Right atrium auricular region (tissue), 2 donors: ENCODE measurements at regions not wholly inside any gene's neighbourhood (a gene's known extent, or its start where the extent isn't known, plus 50 kb on each side); places are given as distances from the start of the nearest gene placed in this dataset.

Source experiments
- DNase-seq: peaks from one replicate; pipeline ENCODE4 v3.0.0-alpha.2; 2019; ENCODE audit warnings: low spot score
- H3K27ac ChIP-seq, 2 donors: fragments of 200-600 bp; sonication (generic); 1 replicate in 1 of 2; 2 replicates in 1 of 2; pipeline ENCODE4 v1.5.1; 2016 to 2019
- H3K27me3 ChIP-seq, 2 donors: fragments of 200-600 bp; sonication (generic); one replicate each; pipeline versions ENCODE4 v1.5.1 to v1.6.0; 2017 to 2019
- H3K36me3 ChIP-seq: fragments of 200-600 bp; sonication (generic); one replicate; pipeline ENCODE4 v1.5.1; 2016
- H3K4me1 ChIP-seq, 2 donors: fragments of 200-600 bp; sonication (generic); one replicate each; pipeline versions ENCODE4 v1.5.1 to v1.6.0; 2017 to 2019
- H3K4me3 ChIP-seq, 2 donors: fragments of 200-600 bp; sonication (generic); 1 replicate in 1 of 2; 2 replicates in 1 of 2; pipeline ENCODE4 v1.5.1; 2017 to 2019; ENCODE audit warnings: mild to moderate bottlenecking in 1 of 2, moderate library complexity in 1 of 2
- H3K9me3 ChIP-seq, 2 donors: fragments of 200-600 bp; sonication (generic); one replicate each; pipeline ENCODE4 v1.5.1; 2019
- TF ChIP-seq, protein P1 (sequence below), 2 donors: fragments of 200-600 bp; sonication (generic); IDR thresholded peaks; one replicate each; pipeline ENCODE4 v1.5.1; 2019; ENCODE audit warnings: antibody characterized with exemption in 2 of 2

DNA sequence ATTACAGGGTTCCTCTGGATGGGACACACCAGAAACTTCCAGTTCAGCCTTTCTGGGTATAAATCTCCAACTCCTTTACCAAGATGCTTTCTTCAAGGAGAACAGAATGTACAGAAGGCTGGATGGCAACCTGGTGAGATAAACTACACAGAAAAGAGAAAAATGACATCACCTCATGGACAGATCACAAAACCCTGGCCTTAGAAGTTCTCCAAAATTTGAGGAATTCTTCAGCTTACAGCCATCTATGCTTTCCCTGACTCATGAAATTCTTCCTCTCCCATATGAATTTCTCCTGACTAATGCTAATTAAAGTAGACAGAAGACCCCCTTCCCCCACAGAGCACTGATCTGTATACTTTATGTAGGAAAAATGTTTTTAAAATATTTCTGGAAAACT is 345.4 kb downstream of the STIM2 start:
- Histone ChIP-seq H3K27me3 (no peaks in the 10 kb centered on the region), H3K4me3 (no peak overlapping the region), H3K36me3 (no peaks in the 10 kb centered on the region), H3K9me3 (no peaks in the 10 kb centered on the region), H3K27ac (no peak overlapping the region), H3K4me1 (no peaks in the 10 kb centered on the region)
- TF ChIP-seq, protein P1, sequence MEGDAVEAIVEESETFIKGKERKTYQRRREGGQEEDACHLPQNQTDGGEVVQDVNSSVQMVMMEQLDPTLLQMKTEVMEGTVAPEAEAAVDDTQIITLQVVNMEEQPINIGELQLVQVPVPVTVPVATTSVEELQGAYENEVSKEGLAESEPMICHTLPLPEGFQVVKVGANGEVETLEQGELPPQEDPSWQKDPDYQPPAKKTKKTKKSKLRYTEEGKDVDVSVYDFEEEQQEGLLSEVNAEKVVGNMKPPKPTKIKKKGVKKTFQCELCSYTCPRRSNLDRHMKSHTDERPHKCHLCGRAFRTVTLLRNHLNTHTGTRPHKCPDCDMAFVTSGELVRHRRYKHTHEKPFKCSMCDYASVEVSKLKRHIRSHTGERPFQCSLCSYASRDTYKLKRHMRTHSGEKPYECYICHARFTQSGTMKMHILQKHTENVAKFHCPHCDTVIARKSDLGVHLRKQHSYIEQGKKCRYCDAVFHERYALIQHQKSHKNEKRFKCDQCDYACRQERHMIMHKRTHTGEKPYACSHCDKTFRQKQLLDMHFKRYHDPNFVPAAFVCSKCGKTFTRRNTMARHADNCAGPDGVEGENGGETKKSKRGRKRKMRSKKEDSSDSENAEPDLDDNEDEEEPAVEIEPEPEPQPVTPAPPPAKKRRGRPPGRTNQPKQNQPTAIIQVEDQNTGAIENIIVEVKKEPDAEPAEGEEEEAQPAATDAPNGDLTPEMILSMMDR (IDR thresholded peaks at IDR 0.05): no peak
- DNase-seq: no peak

GRCh38 chr4:27210956-27211355 is 350.3 kb downstream of the STIM2 start:
- Histone ChIP-seq H3K27ac (no peak overlapping the region), H3K4me3 (no peak overlapping the region), H3K36me3 (no peaks in the 10 kb centered on the region), H3K27me3 (no peaks in the 10 kb centered on the region), H3K9me3 (no peaks in the 10 kb centered on the region), H3K4me1 (no peaks in the 10 kb centered on the region)
- TF ChIP-seq, protein P1 (IDR thresholded peaks at IDR 0.05): no peak
- no peak for DNase-seq

- H3K4me1 ChIP-seq: no peaks in the 10 kb centered on the region
- no peaks in the 10 kb centered on the region for H3K27me3 ChIP-seq
- H3K9me3 ChIP-seq: no peaks in the 10 kb centered on the region
- H3K4me3 ChIP-seq: no peak overlapping the region
- no peak overlapping the region for H3K27ac ChIP-seq
- no peak for DNase-seq
- H3K36me3 ChIP-seq: no peaks in the 10 kb centered on the region
- TF ChIP-seq, protein P1 (IDR thresholded peaks at IDR 0.05): no peak
These were observed 353.4 kb downstream of the STIM2 start for GRCh38 chr4:27214010-27214409.

DNA sequence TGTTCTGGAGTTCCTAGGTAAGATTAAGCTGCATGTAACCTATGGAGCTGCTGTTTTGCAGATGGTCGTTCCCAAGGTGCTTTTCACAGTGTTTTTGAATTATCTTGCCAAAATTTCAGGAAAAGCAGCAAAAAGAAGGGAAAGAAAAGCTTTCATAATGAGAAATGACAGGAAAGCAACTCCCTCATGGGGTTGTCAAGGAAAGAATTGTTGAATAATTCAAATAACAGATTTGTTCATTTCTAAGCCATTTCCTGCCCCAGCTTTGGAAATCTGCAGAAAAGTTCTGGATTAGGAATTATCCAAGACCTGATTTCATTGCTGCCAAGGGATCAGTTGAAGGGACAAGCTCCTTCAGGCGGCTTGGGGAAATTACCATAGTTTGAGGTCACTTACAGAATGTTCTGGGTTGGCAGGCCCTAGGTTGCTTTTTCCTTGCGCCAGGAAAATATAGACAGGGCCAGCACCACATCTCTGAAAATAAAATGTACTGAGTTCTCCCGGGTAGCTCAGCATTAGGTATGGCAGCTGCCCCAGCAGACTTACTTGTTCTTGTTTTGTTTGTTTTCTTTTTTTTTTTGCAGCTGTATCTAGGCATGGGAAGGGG is 354.7 kb downstream of the STIM2 start:
- no peaks in the 10 kb centered on the region for H3K36me3 ChIP-seq
- no peak for DNase-seq
- H3K4me3 ChIP-seq: no peak overlapping the region
- no peaks in the 10 kb centered on the region for H3K27me3 ChIP-seq
- TF ChIP-seq, protein P1 (IDR thresholded peaks at IDR 0.05): no peak
- H3K27ac ChIP-seq: no peak overlapping the region
- H3K4me1 ChIP-seq: no peaks in the 10 kb centered on the region
- H3K9me3 ChIP-seq: no peaks in the 10 kb centered on the region

DNA sequence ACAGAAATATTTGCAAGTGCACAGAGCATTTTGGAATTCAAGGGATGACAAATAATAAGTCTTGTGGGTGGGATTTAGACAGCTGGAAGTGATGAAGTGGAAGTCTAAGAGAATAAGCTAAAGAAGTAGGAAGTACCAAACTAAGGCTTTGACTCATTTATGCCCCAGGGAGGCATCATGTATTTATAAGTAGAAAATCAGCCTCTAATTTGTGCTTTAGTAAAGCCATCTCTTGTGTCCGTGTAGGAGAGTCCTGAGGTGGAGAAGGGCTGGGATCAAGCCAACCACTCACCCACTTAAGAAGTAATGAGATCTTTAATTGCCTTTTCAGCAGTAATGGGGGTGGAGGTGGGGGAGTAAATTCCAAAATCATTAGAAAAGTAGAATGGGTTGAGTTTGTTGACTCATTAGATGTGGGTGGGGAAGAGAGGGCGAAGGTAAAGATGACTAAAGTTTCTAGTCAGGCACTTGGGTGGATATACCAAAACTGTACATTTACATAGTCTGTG is 356.7 kb downstream of the STIM2 start:
- no peak for DNase-seq
- H3K9me3 ChIP-seq: no peaks in the 10 kb centered on the region
- no peaks in the 10 kb centered on the region for H3K4me1 ChIP-seq
- H3K27ac ChIP-seq: no peak overlapping the region
- no peak overlapping the region for H3K4me3 ChIP-seq
- TF ChIP-seq, protein P1 (IDR thresholded peaks at IDR 0.05): no peak
- no peaks in the 10 kb centered on the region for H3K27me3 ChIP-seq
- no peaks in the 10 kb centered on the region for H3K36me3 ChIP-seq

DNA sequence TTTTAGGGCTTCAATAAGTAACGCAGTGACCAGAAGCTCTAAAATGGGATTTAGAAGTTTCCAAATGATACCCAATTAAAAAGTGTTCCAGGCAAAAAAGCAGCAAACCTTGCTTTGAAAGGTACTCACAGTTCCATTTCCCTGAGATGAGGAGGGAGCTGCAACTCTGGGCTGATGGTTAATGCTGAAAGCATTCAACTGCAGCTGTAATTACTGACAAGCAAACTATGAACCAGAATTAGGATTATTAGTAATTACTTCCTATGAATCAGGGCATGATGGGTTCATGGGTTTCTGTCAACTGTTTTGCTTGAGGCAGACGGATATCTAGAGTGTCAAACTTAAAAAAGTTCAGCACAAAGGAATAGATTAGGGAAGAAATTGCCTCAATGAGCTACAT is 357.4 kb downstream of the STIM2 start:
- DNase-seq: no peak
- TF ChIP-seq, protein P1 (IDR thresholded peaks at IDR 0.05): no peak
- H3K4me1 ChIP-seq: no peaks in the 10 kb centered on the region
- no peak overlapping the region for H3K27ac ChIP-seq
- no peaks in the 10 kb centered on the region for H3K9me3 ChIP-seq
- no peaks in the 10 kb centered on the region for H3K27me3 ChIP-seq
- H3K4me3 ChIP-seq: no peak overlapping the region
- H3K36me3 ChIP-seq: no peaks in the 10 kb centered on the region
